Nephron (organoid): ENCODE measurements at regions not wholly inside any gene's neighbourhood (a gene's known extent, or its start where the extent isn't known, plus 50 kb on each side); places are given as distances from the start of the nearest gene placed in this dataset.

Source experiments
- H3K27ac Mint-ChIP-seq, 3 experiments: 2 replicates each; pipeline ENCODE4 v1.8.0; 2020; ENCODE audit warnings: mixed read lengths in 3 of 3, mild to moderate bottlenecking in 2 of 3, moderate library complexity in 1 of 3
- H3K27me3 Mint-ChIP-seq: 2 replicates; pipeline ENCODE4 v1.8.0; 2021; ENCODE audit warnings: low read depth, mild to moderate bottlenecking, moderate library complexity, mixed read lengths
- H3K36me3 Mint-ChIP-seq: 2 replicates; pipeline ENCODE4 v1.8.0; 2020; ENCODE audit warnings: low read depth, mixed read lengths
- H3K4me1 Mint-ChIP-seq: 2 replicates; pipeline ENCODE4 v1.8.0; 2020; ENCODE audit warnings: mixed read lengths
- H3K4me3 Mint-ChIP-seq, 3 experiments: 2 replicates each; pipeline ENCODE4 v1.8.0; 2020; ENCODE audit warnings: mild to moderate bottlenecking in 3 of 3, mixed read lengths in 3 of 3, moderate library complexity in 2 of 3
- H3K9me3 Mint-ChIP-seq: 2 replicates; pipeline ENCODE4 v1.8.0; 2020; ENCODE audit warnings: mixed read lengths
- TF ChIP-seq, protein P1 (sequence below), 3 experiments: fragments of 200-600 bp; sonication (generic); IDR thresholded peaks; one replicate each; pipeline ENCODE4 v1.5.0; 2021; ENCODE audit warnings: antibody characterized with exemption in 3 of 3; ENCODE audit not compliant: unreplicated experiment in 3 of 3

- no peak overlapping the region for H3K4me3 Mint-ChIP-seq
These were observed 627.3 kb upstream of the RGS18 start for GRCh38 chr1:191530928-191531327.

DNA sequence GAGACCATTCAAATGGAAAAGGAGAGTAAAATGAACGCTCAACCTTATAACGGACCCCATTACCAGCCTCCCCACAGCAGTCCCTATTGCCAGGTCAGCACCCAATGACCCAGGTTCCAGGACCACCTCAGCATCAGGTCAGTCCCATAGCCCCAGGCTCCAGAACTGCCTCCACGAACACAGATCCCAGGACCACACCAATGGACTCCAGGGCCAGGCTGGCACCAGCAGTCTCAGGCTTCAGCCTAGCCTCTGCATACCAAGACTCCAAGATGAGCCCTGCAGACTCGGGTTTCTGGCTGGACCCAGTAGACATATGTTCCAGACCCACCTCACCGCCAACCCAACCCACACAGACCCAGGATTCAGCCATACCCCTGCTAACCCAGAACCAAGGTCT is 625.0 kb upstream of the RGS18 start:
- TF ChIP-seq, protein P1, sequence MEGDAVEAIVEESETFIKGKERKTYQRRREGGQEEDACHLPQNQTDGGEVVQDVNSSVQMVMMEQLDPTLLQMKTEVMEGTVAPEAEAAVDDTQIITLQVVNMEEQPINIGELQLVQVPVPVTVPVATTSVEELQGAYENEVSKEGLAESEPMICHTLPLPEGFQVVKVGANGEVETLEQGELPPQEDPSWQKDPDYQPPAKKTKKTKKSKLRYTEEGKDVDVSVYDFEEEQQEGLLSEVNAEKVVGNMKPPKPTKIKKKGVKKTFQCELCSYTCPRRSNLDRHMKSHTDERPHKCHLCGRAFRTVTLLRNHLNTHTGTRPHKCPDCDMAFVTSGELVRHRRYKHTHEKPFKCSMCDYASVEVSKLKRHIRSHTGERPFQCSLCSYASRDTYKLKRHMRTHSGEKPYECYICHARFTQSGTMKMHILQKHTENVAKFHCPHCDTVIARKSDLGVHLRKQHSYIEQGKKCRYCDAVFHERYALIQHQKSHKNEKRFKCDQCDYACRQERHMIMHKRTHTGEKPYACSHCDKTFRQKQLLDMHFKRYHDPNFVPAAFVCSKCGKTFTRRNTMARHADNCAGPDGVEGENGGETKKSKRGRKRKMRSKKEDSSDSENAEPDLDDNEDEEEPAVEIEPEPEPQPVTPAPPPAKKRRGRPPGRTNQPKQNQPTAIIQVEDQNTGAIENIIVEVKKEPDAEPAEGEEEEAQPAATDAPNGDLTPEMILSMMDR (IDR thresholded peaks at IDR 0.05; ENCODE audit: unreplicated experiment in 3 of 3) = no peak
- H3K27me3 Mint-ChIP-seq = no peaks in the 10 kb centered on the region
- no peak overlapping the region for H3K4me3 Mint-ChIP-seq
- no peaks in the 10 kb centered on the region for H3K36me3 Mint-ChIP-seq
- H3K4me1 Mint-ChIP-seq = no peaks in the 10 kb centered on the region
- H3K9me3 Mint-ChIP-seq = peaks cover 12% of the 10 kb centered on the region
- no peak overlapping the region for H3K27ac Mint-ChIP-seq

More at GRCh38 chr1:191530928-191531327, 627.3 kb upstream of the RGS18 start:
- no peaks in the 10 kb centered on the region for H3K27me3 Mint-ChIP-seq
- H3K27ac Mint-ChIP-seq = no peak overlapping the region
- no peaks in the 10 kb centered on the region for H3K4me1 Mint-ChIP-seq
- TF ChIP-seq, protein P1 (IDR thresholded peaks at IDR 0.05; ENCODE audit: unreplicated experiment in 3 of 3) = no peak
- H3K9me3 Mint-ChIP-seq = no peaks in the 10 kb centered on the region
- no peaks in the 10 kb centered on the region for H3K36me3 Mint-ChIP-seq

DNA sequence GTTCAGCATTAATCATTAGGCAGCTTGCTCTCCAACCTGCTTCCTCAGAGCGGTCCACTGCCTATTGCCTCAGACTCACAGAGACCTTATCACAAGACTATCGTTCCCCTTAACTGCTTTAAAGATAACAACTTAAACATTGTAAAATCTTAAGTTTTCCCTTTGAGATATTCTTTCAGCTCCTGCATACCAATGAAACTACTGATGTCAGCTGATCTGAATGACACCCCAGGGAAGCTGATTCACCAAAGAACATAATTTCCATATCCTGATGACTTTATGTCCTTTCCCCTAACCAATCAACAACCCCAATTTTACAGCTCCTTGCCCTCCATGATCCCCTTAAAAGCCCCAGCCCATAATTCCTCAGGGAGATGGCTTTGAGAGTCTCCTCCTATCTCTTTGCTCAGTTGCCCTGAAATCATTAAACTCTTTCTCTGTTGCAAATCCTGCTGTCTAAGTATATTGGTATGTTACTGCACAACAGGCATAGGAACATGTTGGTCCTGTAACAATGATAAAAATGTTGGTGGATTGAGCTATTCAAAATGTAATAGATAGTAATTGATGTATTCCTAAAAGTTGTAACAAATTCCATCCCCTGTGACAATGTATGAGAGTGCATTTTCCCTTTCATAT is 621.4 kb upstream of the RGS18 start:
- peaks cover 12% of the 10 kb centered on the region for H3K9me3 Mint-ChIP-seq
- TF ChIP-seq, protein P1 (IDR thresholded peaks at IDR 0.05; ENCODE audit: unreplicated experiment in 3 of 3) = no peak
- no peak overlapping the region for H3K27ac Mint-ChIP-seq
- H3K36me3 Mint-ChIP-seq = no peaks in the 10 kb centered on the region
- no peaks in the 10 kb centered on the region for H3K4me1 Mint-ChIP-seq
- H3K4me3 Mint-ChIP-seq = no peak overlapping the region
- H3K27me3 Mint-ChIP-seq = no peaks in the 10 kb centered on the region

DNA sequence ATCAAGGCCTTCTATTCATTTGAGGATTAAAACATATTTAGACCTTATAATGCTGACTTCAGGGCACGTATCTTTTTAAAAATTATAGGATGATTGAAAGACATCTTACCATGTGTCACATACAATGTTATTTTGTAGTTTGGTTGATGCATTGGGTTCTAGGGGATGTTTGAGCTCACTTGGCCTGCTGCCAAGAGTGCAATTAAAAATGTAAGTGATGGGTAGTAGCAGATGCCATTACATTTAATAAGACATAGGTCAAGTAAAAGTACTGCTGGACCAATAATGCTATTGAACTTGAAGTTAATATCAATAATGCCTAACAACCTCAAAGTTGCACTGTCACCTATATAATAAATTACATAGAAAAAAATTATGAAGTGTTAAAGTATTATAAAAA is 616.5 kb upstream of the RGS18 start:
- H3K4me1 Mint-ChIP-seq = no peaks in the 10 kb centered on the region
- H3K9me3 Mint-ChIP-seq = peaks cover 9% of the 10 kb centered on the region
- no peaks in the 10 kb centered on the region for H3K36me3 Mint-ChIP-seq
- no peak overlapping the region for H3K4me3 Mint-ChIP-seq
- H3K27me3 Mint-ChIP-seq = no peaks in the 10 kb centered on the region
- H3K27ac Mint-ChIP-seq = no peak overlapping the region
- TF ChIP-seq, protein P1 (IDR thresholded peaks at IDR 0.05; ENCODE audit: unreplicated experiment in 3 of 3) = no peak

GRCh38 chr1:191542444-191542843 is 615.8 kb upstream of the RGS18 start:
- no peaks in the 10 kb centered on the region for H3K27me3 Mint-ChIP-seq
- no peak overlapping the region for H3K27ac Mint-ChIP-seq

More at GRCh38 chr1:191542444-191542843, 615.8 kb upstream of the RGS18 start:
- Mint-ChIP-seq H3K4me3 (no peak overlapping the region), H3K4me1 (peaks cover 6% of the 10 kb centered on the region), H3K36me3 (no peaks in the 10 kb centered on the region), H3K9me3 (peaks cover 4% of the 10 kb centered on the region)
- TF ChIP-seq, protein P1 (IDR thresholded peaks at IDR 0.05; ENCODE audit: unreplicated experiment in 3 of 3) = no peak
